GM18499 (cell line): ENCODE measurements at regions not wholly inside any gene's neighbourhood (a gene's known extent, or its start where the extent isn't known, plus 50 kb on each side); places are given as distances from the start of the nearest gene placed in this dataset.
"Not testable (repeated sequence)": the region's sequence is repeated elsewhere in the genome, so short reads cannot be mapped to it uniquely, and the experiment has no call there.

Experiments used
- ATAC-seq: cut with Tn5 transposase; IDR thresholded peaks from one replicate; pipeline ENCODE4 v1.9.1; 2021; ENCODE audit warnings: moderate number of reproducible peaks; ENCODE audit not compliant: insufficient read depth, unreplicated experiment

GRCh38 chr9:16294940-16295339, 575.5 kb downstream of the BNC2 start:
- not testable (repeated sequence) for ATAC-seq

GRCh38 chr9:16299368-16299767, 571.1 kb downstream of the BNC2 start:
- ATAC-seq, result not testable (repeated sequence)

GRCh38 chr9:16303506-16303905, 567.0 kb downstream of the BNC2 start:
- no peak for ATAC-seq

GRCh38 chr9:16304301-16304700, 566.2 kb downstream of the BNC2 start:
- no peak for ATAC-seq

- ATAC-seq, result no peak
Observed at GRCh38 chr9:16306586-16306985, 563.9 kb downstream of the BNC2 start.

GRCh38 chr9:16307626-16308195, 562.8 kb downstream of the BNC2 start:
- ATAC-seq, result no peak

- no peak for ATAC-seq
Observed at GRCh38 chr9:16308645-16309044, 561.8 kb downstream of the BNC2 start.

GRCh38 chr9:16309082-16309468, 561.4 kb downstream of the BNC2 start:
- no peak for ATAC-seq

GRCh38 chr9:16309469-16310271, 560.8 kb downstream of the BNC2 start:
- ATAC-seq, result no peak

GRCh38 chr9:16310278-16311110, 560.0 kb downstream of the BNC2 start:
- no peak for ATAC-seq

GRCh38 chr9:16312116-16312515, 558.4 kb downstream of the BNC2 start:
- no peak for ATAC-seq

GRCh38 chr9:16312962-16313546, 557.4 kb downstream of the BNC2 start:
- no peak for ATAC-seq

- ATAC-seq, result no peak
Observed at GRCh38 chr9:16314476-16314875, 556.0 kb downstream of the BNC2 start.

GRCh38 chr9:16315720-16316119, 554.8 kb downstream of the BNC2 start:
- ATAC-seq, result no peak

- no peak for ATAC-seq
Observed at GRCh38 chr9:16316456-16316855, 554.0 kb downstream of the BNC2 start.

GRCh38 chr9:16316911-16317817, 553.3 kb downstream of the BNC2 start:
- ATAC-seq, result no peak

GRCh38 chr9:16318516-16319060, 551.9 kb downstream of the BNC2 start:
- ATAC-seq, result no peak

GRCh38 chr9:16319646-16320045, 550.8 kb downstream of the BNC2 start:
- ATAC-seq, result no peak

- no peak for ATAC-seq
Observed at GRCh38 chr9:16320338-16320902, 550.0 kb downstream of the BNC2 start.
